ENCODE measurements at regions not wholly inside any gene's neighbourhood (a gene's known extent, or its start where the extent isn't known, plus 50 kb on each side); places are given as distances from the start of the nearest gene placed in this dataset.
"Not testable (repeated sequence)": the region's sequence is repeated elsewhere in the genome, so short reads cannot be mapped to it uniquely, and the experiment has no call there.

GRCh38 chr7:136400877-136401276 is 423.7 kb upstream of the MTPN start:
- no peak for DNase-seq

GRCh38 chr7:136399385-136399784 is 422.2 kb upstream of the MTPN start:
- no peak for DNase-seq

- no peak for DNase-seq
These were observed 415.7 kb upstream of the MTPN start for GRCh38 chr7:136392856-136393255.

GRCh38 chr7:136391371-136391770 is 414.2 kb upstream of the MTPN start:
- no peak for DNase-seq

GRCh38 chr7:136389933-136390332 is 412.8 kb upstream of the MTPN start:
- no peak for DNase-seq

- no peak for DNase-seq
These were observed 409.7 kb upstream of the MTPN start for GRCh38 chr7:136386876-136387275.

GRCh38 chr7:136371409-136371808 is 394.2 kb upstream of the MTPN start:
- DNase-seq, result not testable (repeated sequence)

GRCh38 chr7:136370137-136370536 is 393.0 kb upstream of the MTPN start:
- DNase-seq, result no peak

GRCh38 chr7:136369225-136369624 is 392.1 kb upstream of the MTPN start:
- no peak for DNase-seq

GRCh38 chr7:136359333-136359903 is 382.3 kb upstream of the MTPN start:
- DNase-seq, result no peak

GRCh38 chr7:136353287-136353686 is 376.1 kb upstream of the MTPN start:
- DNase-seq, result no peak

- DNase-seq, result no peak
These were observed 371.5 kb upstream of the MTPN start for GRCh38 chr7:136348542-136349192.

GRCh38 chr7:136348142-136348541 is 371.0 kb upstream of the MTPN start:
- no peak for DNase-seq

GRCh38 chr7:136347488-136347887 is 370.3 kb upstream of the MTPN start:
- no peak for DNase-seq

- DNase-seq, result no peak
These were observed 365.1 kb upstream of the MTPN start for GRCh38 chr7:136342251-136342650.

- no peak for DNase-seq
These were observed 362.3 kb upstream of the MTPN start for GRCh38 chr7:136339464-136339863.

GRCh38 chr7:136336932-136337331 is 359.8 kb upstream of the MTPN start:
- peak; percentile 31 for DNase-seq

- DNase-seq, result no peak
These were observed 356.5 kb upstream of the MTPN start for GRCh38 chr7:136333636-136334035.

- no peak for DNase-seq
These were observed 349.0 kb upstream of the MTPN start for GRCh38 chr7:136326045-136326609.

GRCh38 chr7:136325578-136325977 is 348.4 kb upstream of the MTPN start:
- DNase-seq, result no peak

GRCh38 chr7:136325027-136325426 is 347.9 kb upstream of the MTPN start:
- DNase-seq, result no peak

GRCh38 chr7:136324073-136324704 is 347.0 kb upstream of the MTPN start:
- DNase-seq, result no peak

GRCh38 chr7:136312592-136312991 is 335.4 kb upstream of the MTPN start:
- no peak for DNase-seq

- no peak for DNase-seq
These were observed 332.2 kb upstream of the MTPN start for GRCh38 chr7:136309407-136309806.

Measured in NCI-H774 (cell line).